Fibroblast of pulmonary artery (primary cell): ENCODE measurements at regions not wholly inside any gene's neighbourhood (a gene's known extent, or its start where the extent isn't known, plus 50 kb on each side); places are given as distances from the start of the nearest gene placed in this dataset.

Source experiments
- DNase-seq: peaks from one replicate; pipeline ENCODE4 v3.0.0-alpha.2; 2010; ENCODE audit warnings: low read depth
- H3K4me3 ChIP-seq: replicated peaks from 2 replicates; pipeline ENCODE4 v1.5.1; 2011; ENCODE audit warnings: low read depth, mild to moderate bottlenecking, control low read depth, low read length, moderate library complexity
- TF ChIP-seq, protein P1 (sequence below): IDR thresholded peaks from 2 replicates; pipeline ENCODE4 v1.5.1; 2011; ENCODE audit warnings: mild to moderate bottlenecking, control low read depth, low read length, inconsistent platforms; ENCODE audit errors: missing control alignments

DNA sequence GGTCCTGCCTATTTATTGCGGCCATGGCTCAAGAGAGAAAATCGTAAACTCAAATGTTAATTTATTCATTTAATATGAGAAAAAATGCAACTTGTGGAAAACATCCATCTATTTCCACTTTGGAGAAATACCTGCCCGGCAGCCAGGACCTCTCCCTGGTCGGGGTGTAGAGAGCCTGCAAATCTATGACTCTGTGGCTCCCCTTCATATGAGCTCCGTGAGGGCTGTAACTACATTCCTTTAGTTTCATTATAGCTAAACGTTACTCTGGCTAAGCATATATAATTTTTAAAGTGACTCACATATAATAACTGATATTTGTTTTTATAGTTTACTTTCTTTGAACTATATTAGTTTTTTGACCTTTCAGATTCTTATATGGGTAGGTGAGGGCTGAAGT is 857.8 kb upstream of the FAT3 start:
- TF ChIP-seq, protein P1, sequence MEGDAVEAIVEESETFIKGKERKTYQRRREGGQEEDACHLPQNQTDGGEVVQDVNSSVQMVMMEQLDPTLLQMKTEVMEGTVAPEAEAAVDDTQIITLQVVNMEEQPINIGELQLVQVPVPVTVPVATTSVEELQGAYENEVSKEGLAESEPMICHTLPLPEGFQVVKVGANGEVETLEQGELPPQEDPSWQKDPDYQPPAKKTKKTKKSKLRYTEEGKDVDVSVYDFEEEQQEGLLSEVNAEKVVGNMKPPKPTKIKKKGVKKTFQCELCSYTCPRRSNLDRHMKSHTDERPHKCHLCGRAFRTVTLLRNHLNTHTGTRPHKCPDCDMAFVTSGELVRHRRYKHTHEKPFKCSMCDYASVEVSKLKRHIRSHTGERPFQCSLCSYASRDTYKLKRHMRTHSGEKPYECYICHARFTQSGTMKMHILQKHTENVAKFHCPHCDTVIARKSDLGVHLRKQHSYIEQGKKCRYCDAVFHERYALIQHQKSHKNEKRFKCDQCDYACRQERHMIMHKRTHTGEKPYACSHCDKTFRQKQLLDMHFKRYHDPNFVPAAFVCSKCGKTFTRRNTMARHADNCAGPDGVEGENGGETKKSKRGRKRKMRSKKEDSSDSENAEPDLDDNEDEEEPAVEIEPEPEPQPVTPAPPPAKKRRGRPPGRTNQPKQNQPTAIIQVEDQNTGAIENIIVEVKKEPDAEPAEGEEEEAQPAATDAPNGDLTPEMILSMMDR: no peak
- no peak overlapping the region for H3K4me3 ChIP-seq
- DNase-seq: no peak

DNA sequence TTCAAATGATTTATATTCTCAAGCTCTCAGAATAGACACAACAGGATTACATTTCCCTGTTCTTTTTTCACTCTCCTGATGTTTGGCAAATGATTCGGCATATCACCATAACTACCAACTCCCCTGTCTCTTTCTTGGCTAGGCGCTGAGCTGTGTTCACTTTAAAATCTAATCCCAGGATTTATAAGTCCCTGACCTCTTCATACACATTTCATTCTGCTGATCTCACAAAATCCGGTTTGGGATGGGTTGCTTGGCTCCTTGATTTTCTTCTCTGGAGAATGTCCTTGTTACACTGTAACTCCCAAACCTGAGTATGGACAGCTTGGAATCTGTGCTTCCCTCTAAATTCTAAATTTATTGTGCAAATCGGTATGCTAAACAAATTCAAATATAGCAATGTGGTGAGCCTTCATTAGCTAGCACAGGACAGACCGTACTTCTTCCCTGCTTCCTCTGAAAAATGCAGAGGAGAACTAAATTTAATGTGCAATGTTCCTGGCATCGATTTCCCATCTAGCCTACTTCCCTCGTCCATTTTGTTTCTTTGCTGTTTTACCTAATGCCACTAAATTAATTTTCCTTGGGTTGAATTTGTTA is 858.5 kb upstream of the FAT3 start:
- DNase-seq: no peak
- TF ChIP-seq, protein P1: no peak
- H3K4me3 ChIP-seq: no peak overlapping the region

DNA sequence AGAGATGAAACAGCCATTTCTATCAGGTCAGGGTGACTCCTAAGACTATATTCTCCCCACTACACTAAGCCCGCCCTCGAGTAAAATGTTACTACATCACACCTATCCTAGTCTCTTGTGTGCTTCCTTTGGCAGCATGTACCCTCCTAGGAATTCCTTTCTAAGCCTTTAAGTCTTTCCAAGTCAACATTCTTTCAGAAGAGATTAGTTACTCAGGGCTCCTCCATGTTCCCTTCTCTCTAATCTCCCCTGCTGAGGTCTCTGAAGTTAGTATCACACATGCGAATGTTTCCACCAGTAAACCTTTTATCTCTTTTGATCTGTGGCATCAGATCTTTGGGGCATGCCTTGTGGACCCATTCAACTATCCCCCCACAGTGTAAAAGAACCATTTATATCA is 873.7 kb upstream of the FAT3 start:
- TF ChIP-seq, protein P1: no peak
- DNase-seq: no peak
- no peak overlapping the region for H3K4me3 ChIP-seq

GRCh38 chr11:91326751-91327150 is 897.9 kb upstream of the FAT3 start:
- no peak overlapping the region for H3K4me3 ChIP-seq
- DNase-seq: no peak
- TF ChIP-seq, protein P1: no peak

- DNase-seq: no peak
- H3K4me3 ChIP-seq: no peak overlapping the region
- TF ChIP-seq, protein P1: no peak
These were observed 898.3 kb upstream of the FAT3 start for GRCh38 chr11:91326280-91326679.

DNA sequence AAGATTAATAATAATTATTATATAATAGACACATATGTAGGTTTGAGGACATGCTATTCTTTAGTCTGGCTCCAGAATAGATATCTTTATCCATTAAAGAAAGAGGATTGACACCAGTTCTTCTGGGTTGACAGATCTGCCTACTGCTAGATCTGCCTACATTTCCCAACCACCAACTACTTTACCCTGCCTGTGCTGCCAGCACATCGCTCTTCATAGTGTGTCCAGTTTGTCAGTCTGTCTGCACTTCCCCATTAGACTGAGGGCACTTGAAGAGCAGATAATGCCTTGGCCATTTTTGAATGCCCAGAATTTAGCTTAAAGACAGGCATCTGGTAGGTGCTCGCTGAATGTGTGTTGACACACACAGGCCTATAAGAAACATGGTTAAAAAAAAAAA is 910.1 kb upstream of the FAT3 start:
- TF ChIP-seq, protein P1: no peak
- no peak overlapping the region for H3K4me3 ChIP-seq
- no peak for DNase-seq

DNA sequence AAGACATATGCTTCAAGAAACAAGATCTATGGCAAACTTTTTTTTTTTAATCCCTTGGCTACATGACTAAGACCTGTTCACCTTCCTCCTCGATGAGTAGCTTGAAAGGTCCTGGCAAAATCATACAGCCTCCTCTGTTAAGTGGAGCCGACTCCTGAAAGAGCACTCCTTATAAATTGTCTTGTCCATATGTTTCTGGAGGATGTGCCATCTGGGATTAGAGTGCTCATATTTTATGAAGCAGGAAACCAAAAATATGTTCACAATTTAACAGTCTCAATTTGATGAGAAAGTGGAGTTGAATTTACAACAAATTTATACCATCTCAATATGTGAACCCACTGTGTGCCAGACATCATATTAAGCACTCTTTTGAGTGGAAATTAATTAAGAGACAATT is 912.1 kb upstream of the FAT3 start:
- DNase-seq: no peak
- TF ChIP-seq, protein P1: no peak
- no peak overlapping the region for H3K4me3 ChIP-seq
